DND-41 (cell line): ENCODE measurements at regions not wholly inside any gene's neighbourhood (a gene's known extent, or its start where the extent isn't known, plus 50 kb on each side); places are given as distances from the start of the nearest gene placed in this dataset.

Experiments used
- ATAC-seq: fragments of 200-7000 bp; cut with Tn5 transposase; 3 replicates; pipeline ENCODE4 v1.9.1; 2021; ENCODE audit warnings: low read depth; ENCODE audit not compliant: insufficient read depth
- DNase-seq: peaks from one replicate; pipeline ENCODE4 v3.0.0-alpha.2; 2020
- H2AFZ ChIP-seq: 2 replicates; pipeline ENCODE4 v1.6.0; 2012; ENCODE audit warnings: low read depth, low read length
- H3K27ac ChIP-seq: 2 replicates; pipeline ENCODE4 v1.5.1; 2012; ENCODE audit warnings: low read length, inconsistent platforms
- H3K27me3 ChIP-seq: fragments of 200-600 bp; sonication (generic); 2 replicates; pipeline ENCODE4 v1.6.0; 2012; ENCODE audit warnings: low read length, mild to moderate bottlenecking, inconsistent platforms; ENCODE audit not compliant: insufficient read depth, poor library complexity
- H3K36me3 ChIP-seq: 2 replicates; pipeline ENCODE4 v1.5.1; 2012; ENCODE audit warnings: low read length, inconsistent platforms; ENCODE audit not compliant: insufficient read depth
- H3K4me1 ChIP-seq: 2 replicates; pipeline ENCODE4 v1.5.1; 2012; ENCODE audit warnings: mild to moderate bottlenecking, low read length; ENCODE audit not compliant: insufficient read depth
- H3K4me2 ChIP-seq: 2 replicates; pipeline ENCODE4 v1.6.0; 2012; ENCODE audit warnings: mild to moderate bottlenecking, moderate library complexity, low read length, inconsistent platforms; ENCODE audit not compliant: insufficient read depth
- H3K4me3 ChIP-seq, 2 experiments: fragments of 200-600 bp in 1 of 2; shearing (Covaris generic) in 1 of 2; 2 replicates each; pipeline ENCODE4 v1.5.1; 2012 to 2016; ENCODE audit warnings: inconsistent platforms in 2 of 2, low read length in 2 of 2, mild to moderate bottlenecking in 2 of 2, low read depth in 1 of 2, moderate library complexity in 1 of 2
- H3K79me2 ChIP-seq: 2 replicates; pipeline ENCODE4 v1.6.0; 2012; ENCODE audit warnings: low read length, inconsistent platforms; ENCODE audit not compliant: insufficient read depth
- H3K9ac ChIP-seq: 2 replicates; pipeline ENCODE4 v1.6.0; 2012; ENCODE audit warnings: low read depth, mild to moderate bottlenecking, inconsistent platforms, low read length, moderate library complexity
- H3K9me3 ChIP-seq: 2 replicates; pipeline ENCODE4 v1.5.1; 2012; ENCODE audit warnings: low read length, moderate library complexity, mild to moderate bottlenecking, inconsistent platforms; ENCODE audit not compliant: insufficient read depth, severe bottlenecking
- H4K20me1 ChIP-seq: 2 replicates; pipeline ENCODE4 v1.6.0; 2012; ENCODE audit warnings: low read length; ENCODE audit not compliant: insufficient read depth
- EZH2 ChIP-seq: IDR thresholded peaks from 3 replicates; pipeline ENCODE4 v1.6.1; 2012; ENCODE audit warnings: borderline replicate concordance, low read depth, mild to moderate bottlenecking, moderate library complexity, low read length, inconsistent platforms; ENCODE audit not compliant: severe bottlenecking
- TF ChIP-seq, protein P1 (sequence below): IDR thresholded peaks from 2 replicates; pipeline ENCODE4 v1.5.1; 2012; ENCODE audit warnings: borderline replicate concordance, low read length, moderate library complexity, mild to moderate bottlenecking; ENCODE audit not compliant: poor library complexity, severe bottlenecking; ENCODE audit errors: extremely low read depth

DNA sequence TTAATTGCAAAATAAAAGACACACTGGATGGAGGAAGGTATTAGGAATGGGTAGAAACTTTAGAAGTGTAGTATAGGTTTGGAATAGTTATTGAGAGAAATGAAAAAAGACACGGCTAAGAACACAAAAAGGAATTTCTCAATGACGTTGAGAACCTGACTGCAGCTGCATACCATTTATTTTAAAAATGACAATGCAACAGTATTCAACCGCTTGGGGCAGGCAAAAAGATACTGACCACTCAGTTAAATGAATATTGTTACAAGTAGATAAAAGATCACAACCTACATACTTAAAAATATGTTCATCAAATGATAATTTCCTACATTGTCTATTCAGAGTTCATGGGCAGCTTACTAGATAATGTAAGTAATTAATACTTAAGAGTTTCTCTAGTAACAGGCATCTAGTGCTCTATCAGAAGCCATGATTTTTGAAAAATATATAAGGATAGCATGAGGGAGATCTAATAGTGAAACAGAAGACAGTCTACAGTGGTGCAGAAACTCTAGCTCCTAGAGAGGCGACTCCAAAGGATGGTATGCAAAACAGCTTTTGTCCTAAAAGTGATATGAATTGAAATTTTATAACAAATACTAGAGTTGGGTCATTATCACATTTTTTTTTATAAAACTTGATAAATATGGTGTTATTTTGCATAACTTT, 216.2 kb upstream of the VEGFC start:
- H2AFZ ChIP-seq = no peak overlapping the region
- no peak overlapping the region for H3K27ac ChIP-seq
- no peak for ATAC-seq
- no peak overlapping the region for H3K4me2 ChIP-seq
- peaks cover 66% of the 10 kb centered on the region for H3K79me2 ChIP-seq
- H3K4me3 ChIP-seq = no peak overlapping the region
- TF ChIP-seq, protein P1, sequence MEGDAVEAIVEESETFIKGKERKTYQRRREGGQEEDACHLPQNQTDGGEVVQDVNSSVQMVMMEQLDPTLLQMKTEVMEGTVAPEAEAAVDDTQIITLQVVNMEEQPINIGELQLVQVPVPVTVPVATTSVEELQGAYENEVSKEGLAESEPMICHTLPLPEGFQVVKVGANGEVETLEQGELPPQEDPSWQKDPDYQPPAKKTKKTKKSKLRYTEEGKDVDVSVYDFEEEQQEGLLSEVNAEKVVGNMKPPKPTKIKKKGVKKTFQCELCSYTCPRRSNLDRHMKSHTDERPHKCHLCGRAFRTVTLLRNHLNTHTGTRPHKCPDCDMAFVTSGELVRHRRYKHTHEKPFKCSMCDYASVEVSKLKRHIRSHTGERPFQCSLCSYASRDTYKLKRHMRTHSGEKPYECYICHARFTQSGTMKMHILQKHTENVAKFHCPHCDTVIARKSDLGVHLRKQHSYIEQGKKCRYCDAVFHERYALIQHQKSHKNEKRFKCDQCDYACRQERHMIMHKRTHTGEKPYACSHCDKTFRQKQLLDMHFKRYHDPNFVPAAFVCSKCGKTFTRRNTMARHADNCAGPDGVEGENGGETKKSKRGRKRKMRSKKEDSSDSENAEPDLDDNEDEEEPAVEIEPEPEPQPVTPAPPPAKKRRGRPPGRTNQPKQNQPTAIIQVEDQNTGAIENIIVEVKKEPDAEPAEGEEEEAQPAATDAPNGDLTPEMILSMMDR = no peak
- no peak for TF ChIP-seq EZH2
- peaks cover 25% of the 10 kb centered on the region for H3K36me3 ChIP-seq
- H3K27me3 ChIP-seq = no peaks in the 10 kb centered on the region
- H3K9ac ChIP-seq = no peak overlapping the region
- H3K4me1 ChIP-seq = peaks cover 27% of the 10 kb centered on the region
- DNase-seq = no peak
- H3K9me3 ChIP-seq = peaks cover 9% of the 10 kb centered on the region
- 0 out of 2 replicates have a peak, but pooled peaks cover 2% of the 10 kb centered on the region for H4K20me1 ChIP-seq

DNA sequence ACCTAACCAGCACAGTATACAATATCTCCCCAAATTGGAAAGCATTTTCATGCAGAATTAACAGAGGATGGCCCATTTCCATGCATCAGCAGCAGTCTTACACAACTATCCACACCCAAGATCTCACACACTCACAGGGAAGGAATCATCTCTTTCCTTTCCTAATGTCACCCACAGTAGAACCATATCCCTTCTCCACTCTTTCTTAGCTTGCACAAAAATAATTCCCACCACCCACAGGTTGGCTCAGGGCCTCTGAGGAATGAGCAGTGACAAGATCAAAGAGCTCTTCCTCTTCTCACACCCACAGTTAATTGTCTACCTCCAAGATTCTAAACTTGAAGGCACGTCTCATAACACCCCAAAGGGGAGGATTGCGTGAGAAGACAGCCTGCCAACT, 217.7 kb upstream of the VEGFC start:
- H4K20me1 ChIP-seq = peaks cover 2% of the 10 kb centered on the region; the same call in 1 of the 2 replicates
- H3K36me3 ChIP-seq = peaks cover 37% of the 10 kb centered on the region
- H3K79me2 ChIP-seq = peaks cover 64% of the 10 kb centered on the region
- H3K27ac ChIP-seq = no peak overlapping the region
- no peak for ATAC-seq
- H3K9me3 ChIP-seq = peaks cover 11% of the 10 kb centered on the region
- H3K27me3 ChIP-seq = no peaks in the 10 kb centered on the region
- no peak overlapping the region for H3K4me2 ChIP-seq
- H3K4me1 ChIP-seq = peaks cover 27% of the 10 kb centered on the region
- H2AFZ ChIP-seq = no peak overlapping the region
- DNase-seq = no peak
- TF ChIP-seq, protein P1 = no peak
- no peak for TF ChIP-seq EZH2
- H3K4me3 ChIP-seq = no peak overlapping the region
- H3K9ac ChIP-seq = no peak overlapping the region

DNA sequence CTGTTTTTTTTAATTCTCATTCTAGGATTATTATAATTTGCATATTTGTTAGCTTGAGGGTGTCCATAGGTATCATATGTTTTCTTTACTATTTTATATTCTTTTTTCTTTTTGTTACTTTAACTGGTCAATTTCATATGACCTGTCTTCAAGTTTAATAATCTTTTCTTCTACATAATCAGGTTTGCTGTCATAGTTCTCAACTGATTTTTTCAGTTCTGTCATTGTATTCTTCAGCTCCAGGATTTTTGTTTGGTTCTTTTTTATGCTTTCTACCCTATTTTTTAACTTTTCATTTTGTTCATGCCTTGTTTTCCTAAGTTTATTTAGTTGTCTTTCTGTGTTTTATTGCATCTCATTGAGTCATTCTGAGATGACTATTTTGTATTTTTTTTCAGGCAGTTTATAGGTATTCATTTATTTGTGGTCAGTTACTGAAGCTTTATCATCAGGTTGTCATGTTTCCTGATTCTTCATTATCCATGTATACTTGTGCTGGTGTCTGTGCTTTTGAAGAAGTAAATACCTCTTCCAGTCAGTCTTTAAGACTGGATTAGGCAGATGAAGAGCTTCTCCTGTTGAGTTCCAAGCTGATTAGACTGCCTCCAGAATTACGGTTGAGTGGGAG, 220.3 kb upstream of the VEGFC start:
- H3K36me3 ChIP-seq = peaks cover 55% of the 10 kb centered on the region
- no peak overlapping the region for H3K9ac ChIP-seq
- H3K27ac ChIP-seq = no peak overlapping the region
- peaks cover 13% of the 10 kb centered on the region for H3K9me3 ChIP-seq
- H3K27me3 ChIP-seq = no peaks in the 10 kb centered on the region
- no peak overlapping the region for H2AFZ ChIP-seq
- H4K20me1 ChIP-seq = peaks cover 2% of the 10 kb centered on the region; the same call in 1 of the 2 replicates
- H3K4me2 ChIP-seq = no peak overlapping the region
- ATAC-seq (no peak), DNase-seq (no peak)
- peaks cover 61% of the 10 kb centered on the region for H3K79me2 ChIP-seq
- H3K4me3 ChIP-seq = no peak overlapping the region
- peaks cover 4% of the 10 kb centered on the region for H3K4me1 ChIP-seq
- TF ChIP-seq, protein P1 = no peak
- no peak for TF ChIP-seq EZH2
